ENCODE measurements at regions not wholly inside any gene's neighbourhood (a gene's known extent, or its start where the extent isn't known, plus 50 kb on each side); places are given as distances from the start of the nearest gene placed in this dataset.

DNA sequence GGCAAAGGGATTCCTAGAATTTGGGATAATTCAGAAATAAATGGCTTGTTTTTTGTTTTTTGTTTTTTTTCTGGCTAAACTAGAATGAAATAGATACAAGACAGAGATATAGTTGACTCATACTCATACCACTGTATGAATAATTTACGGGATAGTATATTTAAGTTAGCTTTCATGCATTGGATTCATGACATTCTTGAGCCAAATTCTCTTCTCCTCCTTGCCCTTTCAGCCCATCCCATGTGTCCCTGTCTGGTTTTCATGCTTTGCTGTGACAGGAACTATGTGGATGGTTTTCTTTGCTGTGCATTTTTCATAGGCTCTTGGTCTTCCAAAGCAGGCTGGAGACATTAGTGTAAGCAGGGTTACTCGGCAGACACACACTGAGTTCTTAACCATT is 66.6 kb upstream of the UMPS start:
- Histone ChIP-seq H3K79me2 (ENCODE audit: control insufficient read depth, low read length) (no peaks in the 10 kb centered on the region), H3K4me3 (ENCODE audit: low read length) (no peak overlapping the region), H3K4me1 (ENCODE audit: control insufficient read depth, low read length) (no peaks in the 10 kb centered on the region), H4K20me1 (ENCODE audit: control insufficient read depth, insufficient read depth, low read depth, low read length) (no peaks in the 10 kb centered on the region), H3K36me3 (ENCODE audit: control insufficient read depth, low read length) (no peaks in the 10 kb centered on the region), H3K9me3 (ENCODE audit: control insufficient read depth, insufficient read depth, low read length) (no peaks in the 10 kb centered on the region), H3K9me2 (replicated peaks; ENCODE audit: control insufficient read depth, low read length) (no peaks in the 10 kb centered on the region), H3F3A (ENCODE audit: control insufficient read depth, insufficient read depth) (no peaks in the 10 kb centered on the region), H3K27me3 (ENCODE audit: control insufficient read depth, low read length) (no peaks in the 10 kb centered on the region), H3K4me2 (ENCODE audit: low read length) (no peak overlapping the region), H3K27ac (ENCODE audit: low read depth, low read length) (no peak overlapping the region)
- TF ChIP-seq, protein P1, sequence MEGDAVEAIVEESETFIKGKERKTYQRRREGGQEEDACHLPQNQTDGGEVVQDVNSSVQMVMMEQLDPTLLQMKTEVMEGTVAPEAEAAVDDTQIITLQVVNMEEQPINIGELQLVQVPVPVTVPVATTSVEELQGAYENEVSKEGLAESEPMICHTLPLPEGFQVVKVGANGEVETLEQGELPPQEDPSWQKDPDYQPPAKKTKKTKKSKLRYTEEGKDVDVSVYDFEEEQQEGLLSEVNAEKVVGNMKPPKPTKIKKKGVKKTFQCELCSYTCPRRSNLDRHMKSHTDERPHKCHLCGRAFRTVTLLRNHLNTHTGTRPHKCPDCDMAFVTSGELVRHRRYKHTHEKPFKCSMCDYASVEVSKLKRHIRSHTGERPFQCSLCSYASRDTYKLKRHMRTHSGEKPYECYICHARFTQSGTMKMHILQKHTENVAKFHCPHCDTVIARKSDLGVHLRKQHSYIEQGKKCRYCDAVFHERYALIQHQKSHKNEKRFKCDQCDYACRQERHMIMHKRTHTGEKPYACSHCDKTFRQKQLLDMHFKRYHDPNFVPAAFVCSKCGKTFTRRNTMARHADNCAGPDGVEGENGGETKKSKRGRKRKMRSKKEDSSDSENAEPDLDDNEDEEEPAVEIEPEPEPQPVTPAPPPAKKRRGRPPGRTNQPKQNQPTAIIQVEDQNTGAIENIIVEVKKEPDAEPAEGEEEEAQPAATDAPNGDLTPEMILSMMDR (IDR thresholded peaks at IDR 0.05; ENCODE audit: low read depth, low read length, poor library complexity, severe bottlenecking) = no peak
- TF ChIP-seq EZH2phosphoT487 (IDR thresholded peaks at IDR 0.05; ENCODE audit: borderline replicate concordance, low read length) = no peak

DNA sequence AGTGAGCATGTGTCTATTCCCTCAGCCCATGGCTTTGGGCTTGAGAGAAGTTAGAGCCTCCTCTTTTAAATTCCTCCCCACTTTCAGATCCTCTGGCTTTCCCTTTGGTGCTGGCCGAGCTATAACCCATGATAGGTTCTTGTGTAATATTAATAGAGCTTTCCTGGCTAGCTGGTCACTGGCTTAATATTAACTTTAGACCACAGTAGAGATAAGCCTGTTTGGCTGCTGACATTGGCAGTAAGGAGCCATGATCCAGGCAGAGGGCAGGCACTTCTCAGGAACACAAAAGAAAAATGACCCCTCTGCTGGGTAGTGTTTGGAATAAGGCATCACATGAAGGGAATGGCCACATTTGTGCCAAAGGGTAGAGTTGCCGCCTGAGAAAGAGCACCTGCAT is 65.4 kb upstream of the UMPS start:
- no peaks in the 10 kb centered on the region for H3K79me2 ChIP-seq (ENCODE audit: control insufficient read depth, low read length)
- H3K27ac ChIP-seq (ENCODE audit: low read depth, low read length) = no peak overlapping the region
- no peaks in the 10 kb centered on the region for H3K9me3 ChIP-seq (ENCODE audit: control insufficient read depth, insufficient read depth, low read length)
- no peak overlapping the region for H3K4me3 ChIP-seq (ENCODE audit: low read length)
- no peaks in the 10 kb centered on the region for H4K20me1 ChIP-seq (ENCODE audit: control insufficient read depth, insufficient read depth, low read depth, low read length)
- no peaks in the 10 kb centered on the region for H3K9me2 ChIP-seq (replicated peaks; ENCODE audit: control insufficient read depth, low read length)
- H3K36me3 ChIP-seq (ENCODE audit: control insufficient read depth, low read length) = no peaks in the 10 kb centered on the region
- no peaks in the 10 kb centered on the region for H3F3A ChIP-seq (ENCODE audit: control insufficient read depth, insufficient read depth)
- H3K4me1 ChIP-seq (ENCODE audit: control insufficient read depth, low read length) = no peaks in the 10 kb centered on the region
- H3K4me2 ChIP-seq (ENCODE audit: low read length) = no peak overlapping the region
- no peaks in the 10 kb centered on the region for H3K27me3 ChIP-seq (ENCODE audit: control insufficient read depth, low read length)
- no peak for TF ChIP-seq EZH2phosphoT487 (IDR thresholded peaks at IDR 0.05; ENCODE audit: borderline replicate concordance, low read length)
- TF ChIP-seq, protein P1 (IDR thresholded peaks at IDR 0.05; ENCODE audit: low read depth, low read length, poor library complexity, severe bottlenecking) = no peak

DNA sequence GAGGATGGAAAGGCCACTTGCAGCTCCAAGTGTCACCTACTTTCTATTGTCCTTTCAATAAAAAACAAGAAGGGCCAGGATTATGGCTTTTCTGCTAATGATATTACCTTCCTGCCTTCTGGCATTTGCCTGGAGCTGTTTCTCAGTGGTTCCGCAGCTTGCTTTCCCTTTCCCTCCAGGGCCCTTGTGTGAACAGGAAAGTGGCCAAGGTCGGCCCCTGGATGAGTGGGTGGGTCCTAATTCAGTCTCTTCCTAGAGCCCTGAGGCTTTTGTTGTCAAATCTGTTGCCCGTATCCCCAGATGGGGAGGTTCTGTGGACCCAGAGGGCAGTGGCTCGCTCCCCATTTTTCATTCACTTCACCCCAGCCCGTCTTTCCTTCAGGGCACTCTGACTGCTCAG is 64.2 kb upstream of the UMPS start:
- 0 out of 2 replicates have a peak, but pooled peaks cover under 1% of the 10 kb centered on the region for H3K9me3 ChIP-seq (ENCODE audit: control insufficient read depth, insufficient read depth, low read length)
- H3K27ac ChIP-seq (ENCODE audit: low read depth, low read length) = no peak overlapping the region
- H3K9me2 ChIP-seq (replicated peaks; ENCODE audit: control insufficient read depth, low read length) = no peaks in the 10 kb centered on the region
- no peaks in the 10 kb centered on the region for H3F3A ChIP-seq (ENCODE audit: control insufficient read depth, insufficient read depth)
- H3K4me3 ChIP-seq (ENCODE audit: low read length) = no peak overlapping the region
- H3K36me3 ChIP-seq (ENCODE audit: control insufficient read depth, low read length) = no peaks in the 10 kb centered on the region
- TF ChIP-seq EZH2phosphoT487 (IDR thresholded peaks at IDR 0.05; ENCODE audit: borderline replicate concordance, low read length) = no peak
- TF ChIP-seq, protein P1 (IDR thresholded peaks at IDR 0.05; ENCODE audit: low read depth, low read length, poor library complexity, severe bottlenecking) = no peak
- no peaks in the 10 kb centered on the region for H3K27me3 ChIP-seq (ENCODE audit: control insufficient read depth, low read length)
- H4K20me1 ChIP-seq (ENCODE audit: control insufficient read depth, insufficient read depth, low read depth, low read length) = no peaks in the 10 kb centered on the region
- H3K79me2 ChIP-seq (ENCODE audit: control insufficient read depth, low read length) = no peaks in the 10 kb centered on the region
- no peaks in the 10 kb centered on the region; the same call in 1 of the 2 replicates for H3K4me1 ChIP-seq (ENCODE audit: control insufficient read depth, low read length)
- no peak overlapping the region for H3K4me2 ChIP-seq (ENCODE audit: low read length)

All from DOHH2 (cell line).